HUES48 (cell line): ENCODE measurements at regions not wholly inside any gene's neighbourhood (a gene's known extent, or its start where the extent isn't known, plus 50 kb on each side); places are given as distances from the start of the nearest gene placed in this dataset.
"Not testable (repeated sequence)": the region's sequence is repeated elsewhere in the genome, so short reads cannot be mapped to it uniquely, and the experiment has no call there.

Source experiments
- H3K27ac ChIP-seq: one replicate; pipeline ENCODE4 v1.7.0; 2013; ENCODE audit warnings: low read depth, low read length, inconsistent platforms
- H3K27me3 ChIP-seq: 2 replicates; pipeline ENCODE4 v1.6.1; 2013; ENCODE audit warnings: mild to moderate bottlenecking, low read length; ENCODE audit not compliant: control insufficient read depth, insufficient read depth
- H3K36me3 ChIP-seq: 2 replicates; pipeline ENCODE4 v1.6.1; 2013; ENCODE audit warnings: low read length; ENCODE audit not compliant: control insufficient read depth, insufficient read depth
- H3K4me1 ChIP-seq: 2 replicates; pipeline ENCODE4 v1.6.1; 2013; ENCODE audit warnings: mild to moderate bottlenecking, low read length; ENCODE audit not compliant: control insufficient read depth, insufficient read depth
- H3K4me3 ChIP-seq: 2 replicates; pipeline ENCODE4 v1.5.1; 2013; ENCODE audit warnings: mild to moderate bottlenecking, low read depth, low read length
- H3K9ac ChIP-seq: 2 replicates; pipeline ENCODE4 v1.6.1; 2013; ENCODE audit warnings: mild to moderate bottlenecking, low read depth, low read length, moderate library complexity
- H3K9me3 ChIP-seq: 2 replicates; pipeline ENCODE4 v1.6.1; 2013; ENCODE audit warnings: low read length; ENCODE audit not compliant: control insufficient read depth, insufficient read depth

DNA sequence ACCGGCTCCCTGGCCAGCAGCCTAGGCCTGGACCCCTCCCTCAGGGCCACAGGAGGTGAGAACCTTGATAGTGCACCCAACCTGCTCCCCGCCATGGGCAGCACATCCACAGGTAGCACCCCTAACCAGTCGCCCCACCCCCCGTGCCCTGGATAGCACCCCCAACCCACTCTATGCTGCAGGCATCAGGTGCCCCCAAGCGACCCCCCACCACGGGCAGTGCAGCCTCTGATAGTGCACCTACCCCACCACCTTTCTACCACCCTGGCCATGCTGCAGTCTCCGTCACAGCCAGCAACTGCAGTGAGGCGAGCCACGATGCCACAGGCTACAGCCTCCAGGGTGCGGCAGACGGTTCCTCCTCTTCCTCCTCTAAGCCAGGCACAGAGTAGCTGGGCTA lies 55.6 kb downstream of the SOWAHC start:
- no peak overlapping the region for H3K27ac ChIP-seq
- H3K9me3 ChIP-seq: no peaks in the 10 kb centered on the region
- no peak overlapping the region for H3K9ac ChIP-seq
- no peak overlapping the region for H3K4me3 ChIP-seq
- no peaks in the 10 kb centered on the region for H3K4me1 ChIP-seq
- H3K36me3 ChIP-seq: no peaks in the 10 kb centered on the region
- no peaks in the 10 kb centered on the region for H3K27me3 ChIP-seq

DNA sequence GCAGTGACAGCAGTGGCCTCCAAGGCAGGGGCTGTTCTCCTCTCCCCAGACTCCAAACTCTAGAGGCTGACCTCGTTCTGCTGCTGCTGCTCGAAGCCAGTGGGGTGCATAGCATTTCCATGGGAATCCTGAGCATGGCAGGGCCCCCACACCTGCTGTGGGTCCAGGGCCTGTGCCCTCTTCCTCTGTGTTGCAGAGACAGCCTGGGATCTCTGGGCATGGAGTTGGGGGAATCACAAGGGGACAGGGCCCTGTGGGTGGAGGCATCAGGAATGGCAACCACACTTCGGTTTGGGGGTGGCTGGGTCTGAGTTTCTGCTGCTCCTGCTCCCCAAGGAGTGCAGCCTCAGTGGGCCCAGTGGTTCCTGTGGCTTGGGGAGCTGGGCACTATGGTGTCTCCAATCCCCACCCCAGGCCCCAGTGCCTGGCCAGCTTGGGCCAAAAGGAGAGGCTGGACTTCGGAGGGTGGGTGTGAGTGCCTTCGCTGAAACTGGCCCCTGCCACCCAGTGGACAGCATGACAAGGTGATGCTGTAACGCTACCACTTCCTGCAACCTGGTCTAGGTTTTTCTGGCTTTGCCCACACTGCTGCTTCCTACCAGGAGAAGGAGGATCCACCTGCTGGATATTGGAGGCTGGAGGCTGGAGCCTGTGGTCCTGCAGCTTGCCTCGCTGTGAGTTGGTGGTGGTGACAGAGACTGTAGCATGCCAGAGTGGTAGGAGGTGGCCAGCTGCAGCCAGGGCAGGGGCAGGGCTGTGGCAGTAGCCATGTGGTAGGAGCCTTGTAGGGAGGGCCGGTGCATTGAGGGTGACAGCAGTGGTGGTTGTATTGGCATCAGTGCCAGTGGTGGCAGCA lies 56.6 kb downstream of the SOWAHC start:
- Histone ChIP-seq H3K4me1 (no peaks in the 10 kb centered on the region), H3K36me3 (no peaks in the 10 kb centered on the region), H3K27me3 (no peaks in the 10 kb centered on the region), H3K27ac (no peak overlapping the region), H3K9me3 (no peaks in the 10 kb centered on the region), H3K4me3 (no peak overlapping the region), H3K9ac (no peak overlapping the region)

DNA sequence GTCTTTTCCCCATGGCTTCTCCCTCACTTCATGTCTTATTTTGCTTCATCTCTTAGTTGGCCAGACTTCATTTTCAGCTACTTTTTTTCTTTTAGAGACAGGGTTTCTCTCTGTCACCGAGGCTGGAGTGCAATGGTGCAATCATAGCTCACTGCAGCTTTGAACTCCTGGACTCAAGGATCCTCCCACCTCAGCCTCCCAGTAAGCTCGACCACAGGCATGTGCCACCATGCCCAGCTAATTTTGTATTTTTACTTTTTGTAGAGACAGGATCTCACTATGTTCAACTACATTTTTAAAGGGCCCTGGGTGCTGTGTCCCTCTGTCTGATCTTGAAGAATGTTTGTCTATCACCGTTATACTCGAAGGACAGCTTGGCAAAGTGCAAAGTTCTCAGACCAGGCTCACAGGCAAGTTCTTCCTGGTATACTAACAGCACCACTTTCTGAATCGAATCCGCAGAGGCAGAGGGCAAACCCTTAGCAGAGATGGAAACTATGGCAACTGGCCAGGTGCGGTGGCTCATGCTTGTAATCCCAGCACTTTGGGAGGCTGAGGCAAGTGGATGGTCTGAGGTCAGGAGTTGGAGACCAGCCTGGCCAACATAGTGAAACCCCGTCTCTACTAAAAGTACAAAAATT lies 60.9 kb downstream of the SOWAHC start:
- Histone ChIP-seq H3K27ac (no peak overlapping the region), H3K9me3 (no peaks in the 10 kb centered on the region), H3K27me3 (no peaks in the 10 kb centered on the region), H3K4me3 (no peak overlapping the region), H3K36me3 (no peaks in the 10 kb centered on the region), H3K4me1 (no peaks in the 10 kb centered on the region), H3K9ac (no peak overlapping the region)

DNA sequence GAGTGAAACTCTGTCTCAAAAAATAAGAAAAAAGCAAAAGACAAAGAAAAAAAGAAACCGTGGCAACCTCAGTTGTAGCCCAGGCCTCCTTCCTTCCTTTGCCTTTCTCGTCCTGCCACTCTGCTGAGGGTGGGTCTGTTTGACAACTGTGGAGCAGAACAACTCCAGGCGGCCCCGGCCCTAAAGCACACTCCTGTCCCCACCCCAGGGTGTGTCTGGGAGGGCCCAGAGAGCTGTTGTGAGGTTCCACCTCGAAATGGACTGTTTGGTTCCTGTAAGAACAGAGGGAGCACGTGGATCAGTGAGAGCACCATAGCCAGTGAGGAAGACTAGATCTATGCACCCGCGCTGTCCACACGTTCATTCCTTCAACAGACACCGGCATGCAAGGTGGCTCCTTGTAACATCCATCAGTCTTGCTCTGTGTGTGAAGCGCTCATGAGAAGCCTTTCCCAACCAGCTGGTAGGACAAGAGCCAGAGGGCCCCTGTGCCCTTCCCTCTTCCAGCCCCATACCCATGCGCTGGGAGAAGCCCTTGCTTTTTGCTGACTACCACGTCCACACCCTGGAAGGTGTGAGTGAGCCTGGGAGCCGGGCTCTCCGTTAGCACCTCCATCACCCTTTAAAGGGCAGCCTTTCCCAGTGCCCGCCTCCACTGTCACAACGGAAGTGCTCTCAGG lies 61.6 kb downstream of the SOWAHC start:
- Histone ChIP-seq H3K9me3 (no peaks in the 10 kb centered on the region), H3K27ac (no peak overlapping the region), H3K27me3 (no peaks in the 10 kb centered on the region), H3K36me3 (no peaks in the 10 kb centered on the region), H3K9ac (no peak overlapping the region), H3K4me1 (no peaks in the 10 kb centered on the region), H3K4me3 (no peak overlapping the region)

- Histone ChIP-seq H3K4me1 (no peaks in the 10 kb centered on the region), H3K4me3 (no peak overlapping the region), H3K27me3 (no peaks in the 10 kb centered on the region), H3K27ac (no peak overlapping the region), H3K9ac (no peak overlapping the region), H3K9me3 (no peaks in the 10 kb centered on the region), H3K36me3 (no peaks in the 10 kb centered on the region)
Measured at GRCh38 chr2:109676346-109676902, 62.3 kb downstream of the SOWAHC start.

DNA sequence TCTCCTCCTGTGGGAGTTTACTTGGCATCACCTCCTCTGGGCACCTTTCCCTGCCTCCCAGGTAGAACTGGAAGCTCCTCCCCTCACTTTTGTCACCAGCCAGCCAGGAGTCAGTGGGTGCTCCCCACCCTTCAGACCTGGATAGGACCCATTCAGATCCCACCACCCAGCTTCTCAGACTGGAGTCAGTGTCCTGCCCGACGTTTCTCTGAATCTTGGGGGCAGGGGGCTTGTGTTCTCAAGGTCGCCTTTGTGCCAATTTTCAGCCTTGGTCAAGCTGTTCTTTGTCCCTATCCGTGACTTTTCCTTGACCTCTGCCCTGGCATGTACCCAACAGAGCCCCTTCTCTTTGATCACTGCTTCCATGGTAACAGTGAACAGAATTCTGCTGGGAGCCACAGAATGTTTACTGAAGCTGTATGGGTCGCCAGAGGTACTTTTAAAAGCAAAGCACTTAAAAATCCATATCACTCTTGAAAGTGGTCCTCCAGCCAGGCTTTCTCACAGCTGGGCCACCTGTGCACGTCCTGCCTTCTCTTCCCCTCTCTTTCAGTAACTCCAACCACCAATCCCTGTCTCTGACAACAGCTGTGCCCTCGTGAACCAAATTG lies 63.1 kb downstream of the SOWAHC start:
- not testable (repeated sequence) for H3K4me1 ChIP-seq, H3K27me3 ChIP-seq, H3K36me3 ChIP-seq, H3K9me3 ChIP-seq, H3K4me3 ChIP-seq, H3K27ac ChIP-seq, H3K9ac ChIP-seq

- Histone ChIP-seq H3K27me3 (no peaks in the 10 kb centered on the region), H3K27ac (no peak overlapping the region), H3K4me1 (no peaks in the 10 kb centered on the region), H3K36me3 (no peaks in the 10 kb centered on the region), H3K4me3 (no peak overlapping the region), H3K9ac (no peak overlapping the region), H3K9me3 (no peaks in the 10 kb centered on the region)
Measured at GRCh38 chr2:109677835-109678580, 63.8 kb downstream of the SOWAHC start.

DNA sequence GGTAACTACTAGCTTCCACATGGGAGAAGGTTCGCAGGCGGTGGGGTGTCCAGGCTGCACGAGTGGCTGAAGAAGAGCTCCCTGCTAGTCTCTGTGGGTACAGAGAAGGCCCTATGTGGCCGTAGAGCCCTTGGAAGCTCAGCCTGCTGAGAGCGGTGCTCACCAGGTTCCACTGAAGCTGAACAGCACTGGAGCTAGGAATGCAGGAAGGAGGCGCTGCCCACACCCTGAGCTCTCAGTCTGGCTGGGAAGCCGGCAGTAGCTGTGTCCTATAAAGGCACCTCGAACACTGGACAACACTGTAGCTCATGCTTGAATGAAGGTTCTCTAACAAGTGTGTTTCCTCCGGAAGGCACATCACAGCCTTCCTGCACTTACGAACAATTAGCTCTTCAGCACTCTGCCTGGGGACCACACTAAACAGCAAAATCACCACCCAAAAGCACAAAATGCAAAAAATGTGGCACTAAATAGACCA lies 64.6 kb downstream of the SOWAHC start:
- H3K4me1 ChIP-seq, H3K4me3 ChIP-seq, H3K36me3 ChIP-seq, H3K9ac ChIP-seq, H3K27ac ChIP-seq, H3K27me3 ChIP-seq, H3K9me3 ChIP-seq: not testable (repeated sequence)

- Histone ChIP-seq H3K4me3 (no peak overlapping the region), H3K27me3 (no peaks in the 10 kb centered on the region), H3K4me1 (no peaks in the 10 kb centered on the region), H3K36me3 (no peaks in the 10 kb centered on the region), H3K9ac (no peak overlapping the region), H3K27ac (no peak overlapping the region), H3K9me3 (no peaks in the 10 kb centered on the region)
Measured at GRCh38 chr2:109679225-109679624, 65.1 kb downstream of the SOWAHC start.

GRCh38 chr2:109679626-109680025 lies 65.5 kb downstream of the SOWAHC start:
- H3K9ac ChIP-seq: no peak overlapping the region
- no peaks in the 10 kb centered on the region for H3K36me3 ChIP-seq
- H3K27me3 ChIP-seq: no peaks in the 10 kb centered on the region
- no peaks in the 10 kb centered on the region for H3K4me1 ChIP-seq
- H3K9me3 ChIP-seq: no peaks in the 10 kb centered on the region
- H3K4me3 ChIP-seq: no peak overlapping the region
- H3K27ac ChIP-seq: no peak overlapping the region
